SK-N-SH treated with all-trans-retinoic acid at 6 μM for 48 hours (cell line): ENCODE measurements at regions not wholly inside any gene's neighbourhood (a gene's known extent, or its start where the extent isn't known, plus 50 kb on each side); places are given as distances from the start of the nearest gene placed in this dataset.

ENCODE experiments used
- ARNTL ChIP-seq: fragments of 450-650 bp; formaldehyde crosslinking; IDR thresholded peaks from 2 replicates; pipeline ENCODE4 v1.5.0; 2020; ENCODE audit warnings: low read depth, mild to moderate bottlenecking, moderate library complexity, borderline replicate concordance
- BACH2 ChIP-seq: fragments of 250-450 bp; sonication (Bioruptor Pico); IDR thresholded peaks from 2 replicates; pipeline ENCODE4 v1.9.0; 2021; ENCODE audit warnings: mild to moderate bottlenecking, borderline replicate concordance
- CREB5 ChIP-seq: fragments of 250-450 bp; sonication (Bioruptor Pico); IDR thresholded peaks from 2 replicates; pipeline ENCODE4 v1.5.1; 2020; ENCODE audit warnings: low read depth, mild to moderate bottlenecking, moderate library complexity
- CSDC2 ChIP-seq: fragments of 250-450 bp; sonication (Bioruptor Pico); IDR thresholded peaks from 2 replicates; pipeline ENCODE4 v1.5.0; 2020; ENCODE audit warnings: mild to moderate bottlenecking, moderate library complexity
- ESRRG ChIP-seq: fragments of 250-450 bp; sonication (Bioruptor Pico); IDR thresholded peaks from 2 replicates; pipeline ENCODE4 v1.6.1; 2021; ENCODE audit warnings: mild to moderate bottlenecking
- OSR1 ChIP-seq: fragments of 250-450 bp; sonication (Bioruptor Pico); IDR thresholded peaks from 2 replicates; pipeline ENCODE4 v1.8.0; 2022; ENCODE audit warnings: moderate library complexity, mild to moderate bottlenecking, inconsistent platforms
- PATZ1 ChIP-seq: fragments of 250-450 bp; sonication (Bioruptor Pico); IDR thresholded peaks from 2 replicates; pipeline ENCODE4 v1.8.0; 2020; ENCODE audit warnings: mild to moderate bottlenecking, moderate library complexity, borderline replicate concordance
- PPARA ChIP-seq: fragments of 250-450 bp; sonication (Bioruptor Pico); IDR thresholded peaks from 2 replicates; pipeline ENCODE4 v1.5.0; 2020; ENCODE audit warnings: mild to moderate bottlenecking, borderline replicate concordance
- RARB ChIP-seq: fragments of 250-450 bp; sonication (Bioruptor Pico); IDR thresholded peaks from 2 replicates; pipeline ENCODE4 v1.8.0; 2021; ENCODE audit warnings: mild to moderate bottlenecking, moderate library complexity
- TOX ChIP-seq: fragments of 250-450 bp; sonication (Bioruptor Pico); IDR thresholded peaks from 2 replicates; pipeline ENCODE4 v1.8.0; 2021; ENCODE audit warnings: mild to moderate bottlenecking, moderate library complexity, borderline replicate concordance
- ZC3H10 ChIP-seq: fragments of 250-450 bp; sonication (Bioruptor Pico); IDR thresholded peaks from 2 replicates; pipeline ENCODE4 v1.5.1; 2021; ENCODE audit warnings: mild to moderate bottlenecking, moderate library complexity
- ZFP30 ChIP-seq: fragments of 450-650 bp; formaldehyde crosslinking; IDR thresholded peaks from 2 replicates; pipeline ENCODE4 v1.5.0; 2022; ENCODE audit warnings: mild to moderate bottlenecking, moderate library complexity

GRCh38 chr16:85501900-85502299 is 111.2 kb upstream of the GSE1 start:
- TF ChIP-seq PATZ1 (CRISPR knock-in tag) (no peak), ZFP30 (CRISPR knock-in tag) (no peak), CSDC2 (CRISPR knock-in tag) (no peak), RARB (CRISPR knock-in tag) (no peak), ESRRG (CRISPR knock-in tag) (no peak), ZC3H10 (CRISPR knock-in tag) (no peak), BACH2 (CRISPR knock-in tag) (no peak), OSR1 (CRISPR knock-in tag) (no peak), TOX (CRISPR knock-in tag) (no peak), CREB5 (CRISPR knock-in tag) (no peak), PPARA (CRISPR knock-in tag) (no peak), ARNTL (no peak)
